ENCODE measurements at regions not wholly inside any gene's neighbourhood (a gene's known extent, or its start where the extent isn't known, plus 50 kb on each side); places are given as distances from the start of the nearest gene placed in this dataset.
"Not testable (repeated sequence)": the region's sequence is repeated elsewhere in the genome, so short reads cannot be mapped to it uniquely, and the experiment has no call there.

DNA sequence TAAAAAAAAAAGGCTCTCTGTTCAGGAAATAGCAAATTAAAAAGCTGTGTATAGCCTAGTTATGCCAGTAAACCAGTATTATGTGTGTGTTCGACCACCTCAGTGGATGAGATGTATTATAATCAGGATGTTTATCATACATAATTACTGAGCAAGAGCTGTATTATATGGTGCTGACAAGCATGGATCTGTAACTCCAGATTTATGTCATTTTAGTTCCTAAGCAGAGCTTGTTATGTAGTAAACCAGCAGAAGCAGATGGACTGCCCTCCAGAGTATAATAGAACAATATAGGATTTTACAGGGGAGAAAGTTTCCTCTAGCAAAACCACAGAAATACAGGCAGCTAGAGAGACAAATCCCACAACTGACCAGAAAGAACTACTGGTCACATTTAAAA, 627.4 kb upstream of the EPHA5 start:
- no peaks in the 10 kb centered on the region for H3K9me3 ChIP-seq
- no peaks in the 10 kb centered on the region for H3K36me3 ChIP-seq
- no peak overlapping the region for H3K27ac ChIP-seq
- H3K27me3 ChIP-seq: no peaks in the 10 kb centered on the region
- H3K4me1 ChIP-seq: no peaks in the 10 kb centered on the region
- no peak for DNase-seq
- TF ChIP-seq, protein P1, sequence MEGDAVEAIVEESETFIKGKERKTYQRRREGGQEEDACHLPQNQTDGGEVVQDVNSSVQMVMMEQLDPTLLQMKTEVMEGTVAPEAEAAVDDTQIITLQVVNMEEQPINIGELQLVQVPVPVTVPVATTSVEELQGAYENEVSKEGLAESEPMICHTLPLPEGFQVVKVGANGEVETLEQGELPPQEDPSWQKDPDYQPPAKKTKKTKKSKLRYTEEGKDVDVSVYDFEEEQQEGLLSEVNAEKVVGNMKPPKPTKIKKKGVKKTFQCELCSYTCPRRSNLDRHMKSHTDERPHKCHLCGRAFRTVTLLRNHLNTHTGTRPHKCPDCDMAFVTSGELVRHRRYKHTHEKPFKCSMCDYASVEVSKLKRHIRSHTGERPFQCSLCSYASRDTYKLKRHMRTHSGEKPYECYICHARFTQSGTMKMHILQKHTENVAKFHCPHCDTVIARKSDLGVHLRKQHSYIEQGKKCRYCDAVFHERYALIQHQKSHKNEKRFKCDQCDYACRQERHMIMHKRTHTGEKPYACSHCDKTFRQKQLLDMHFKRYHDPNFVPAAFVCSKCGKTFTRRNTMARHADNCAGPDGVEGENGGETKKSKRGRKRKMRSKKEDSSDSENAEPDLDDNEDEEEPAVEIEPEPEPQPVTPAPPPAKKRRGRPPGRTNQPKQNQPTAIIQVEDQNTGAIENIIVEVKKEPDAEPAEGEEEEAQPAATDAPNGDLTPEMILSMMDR (IDR thresholded peaks at IDR 0.05): no peak
- H3K4me3 ChIP-seq: no peak overlapping the region
- intact Hi-C loops (cut with DNase I; ENCODE audit: low total_unique reads): no loop called here

DNA sequence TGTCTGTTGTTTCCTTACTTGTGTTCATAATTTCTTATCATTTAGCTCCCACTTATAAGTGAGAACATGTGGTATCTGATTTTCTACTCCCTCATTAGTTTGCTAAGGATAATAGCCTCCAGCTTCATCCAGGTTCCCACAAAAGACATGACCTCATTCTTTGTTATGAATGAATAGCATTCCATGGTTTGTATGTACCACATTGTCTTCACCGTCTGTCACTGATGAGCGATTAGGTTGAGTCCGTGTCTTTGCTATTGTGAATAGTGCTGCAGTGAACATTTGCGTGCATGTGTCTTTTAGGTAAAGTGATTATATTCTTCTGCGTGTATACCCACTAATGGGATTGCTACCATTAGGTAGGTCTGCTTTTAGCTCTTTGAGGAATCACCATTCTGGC, 624.3 kb upstream of the EPHA5 start:
- Histone ChIP-seq H3K4me3 (no peak overlapping the region), H3K27me3 (no peaks in the 10 kb centered on the region), H3K27ac (no peak overlapping the region), H3K4me1 (no peaks in the 10 kb centered on the region), H3K36me3 (no peaks in the 10 kb centered on the region), H3K9me3 (no peaks in the 10 kb centered on the region)
- intact Hi-C loops (cut with DNase I; ENCODE audit: low total_unique reads): no loop called here
- DNase-seq: no peak
- TF ChIP-seq, protein P1 (IDR thresholded peaks at IDR 0.05): no peak

DNA sequence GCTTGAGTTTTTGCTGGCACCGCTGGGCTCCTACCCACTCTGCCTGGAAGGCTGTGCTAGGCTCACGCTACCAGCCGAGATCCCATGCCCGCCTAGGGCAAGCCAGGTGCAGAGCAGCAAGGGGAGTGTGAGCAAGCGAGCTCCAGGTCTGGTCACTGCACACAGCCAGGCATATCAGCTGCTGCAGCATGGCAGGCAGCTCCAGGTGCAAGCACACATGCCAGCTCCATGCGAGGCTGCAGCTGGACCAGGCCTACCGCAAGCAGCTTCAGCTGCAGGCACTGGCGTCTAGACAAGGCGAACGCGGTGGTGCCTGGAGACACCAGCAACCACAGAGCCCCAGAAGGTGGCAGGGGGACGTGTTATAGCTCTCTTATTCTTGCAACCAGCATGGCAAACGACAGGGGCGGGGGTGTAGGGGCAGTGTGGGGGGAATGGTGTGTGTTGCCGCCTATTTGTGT, 614.7 kb upstream of the EPHA5 start:
- no peak overlapping the region for H3K4me3 ChIP-seq
- H3K9me3 ChIP-seq: no peaks in the 10 kb centered on the region
- intact Hi-C loops (cut with DNase I; ENCODE audit: low total_unique reads): no loop called here
- DNase-seq: no peak
- no peaks in the 10 kb centered on the region for H3K4me1 ChIP-seq
- H3K27me3 ChIP-seq: no peaks in the 10 kb centered on the region
- H3K27ac ChIP-seq: no peak overlapping the region
- TF ChIP-seq, protein P1 (IDR thresholded peaks at IDR 0.05): no peak
- no peaks in the 10 kb centered on the region for H3K36me3 ChIP-seq

DNA sequence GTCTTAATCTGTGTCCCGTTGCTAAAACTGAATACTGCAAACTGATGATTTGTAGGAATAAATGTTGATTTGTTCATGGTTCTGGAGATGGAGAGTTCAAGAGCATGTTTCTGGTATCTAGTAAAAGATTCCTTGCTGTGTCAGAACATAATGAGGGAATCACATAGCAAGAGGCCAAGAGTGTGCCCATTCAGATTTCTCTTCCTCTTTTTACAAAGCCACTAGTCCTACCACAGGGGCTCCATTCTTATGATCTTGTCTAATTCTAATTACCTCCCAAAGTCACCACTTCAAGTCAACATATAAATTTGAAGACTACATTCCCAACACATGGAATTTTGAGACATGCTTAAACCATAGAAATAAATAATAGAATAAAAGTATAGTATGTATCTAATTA, 608.8 kb upstream of the EPHA5 start:
- Histone ChIP-seq H3K36me3 (no peaks in the 10 kb centered on the region), H3K4me3 (no peak overlapping the region), H3K4me1 (no peaks in the 10 kb centered on the region), H3K9me3 (no peaks in the 10 kb centered on the region), H3K27me3 (no peaks in the 10 kb centered on the region), H3K27ac (no peak overlapping the region)
- no peak for DNase-seq
- TF ChIP-seq, protein P1 (IDR thresholded peaks at IDR 0.05): no peak
- intact Hi-C loops (cut with DNase I; ENCODE audit: low total_unique reads): no loop called here

DNA sequence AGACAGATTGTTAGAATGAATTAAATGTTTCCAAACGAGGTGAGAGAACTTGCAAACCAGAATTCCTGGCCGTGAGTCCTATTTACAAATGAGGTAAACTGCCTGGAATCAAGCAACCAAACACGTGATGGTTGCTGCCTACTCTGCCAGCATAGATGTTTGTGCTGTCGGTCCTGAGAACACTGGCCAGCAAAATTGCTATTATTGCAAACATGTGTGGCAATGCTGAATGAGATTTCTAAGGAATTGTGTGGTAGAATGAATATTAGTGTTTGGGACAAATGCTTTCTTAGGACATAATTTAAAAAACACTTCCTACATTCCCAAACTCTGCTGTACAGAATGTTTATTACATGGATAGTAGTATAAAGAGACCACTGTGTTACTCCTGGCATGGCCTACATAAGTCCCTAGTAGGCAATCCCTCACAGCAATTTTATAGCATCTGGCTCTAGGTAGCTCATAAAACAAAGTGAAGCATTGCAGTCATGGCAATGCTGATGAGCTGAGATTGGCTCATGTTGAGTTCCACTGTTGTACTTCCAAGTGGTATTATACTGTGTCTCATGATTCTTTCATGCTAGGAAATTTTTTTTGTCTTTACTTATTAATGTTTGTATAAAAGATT, 605.2 kb upstream of the EPHA5 start:
- intact Hi-C loops (cut with DNase I; ENCODE audit: low total_unique reads): no loop called here
- Histone ChIP-seq H3K4me3 (no peak overlapping the region), H3K36me3 (no peaks in the 10 kb centered on the region), H3K9me3 (peaks cover 0 to 4% (median 0%) of the 10 kb centered on the region in 3 donors), H3K27ac (no peak overlapping the region), H3K27me3 (no peaks in the 10 kb centered on the region), H3K4me1 (no peaks in the 10 kb centered on the region)
- DNase-seq: no peak
- TF ChIP-seq, protein P1 (IDR thresholded peaks at IDR 0.05): no peak

DNA sequence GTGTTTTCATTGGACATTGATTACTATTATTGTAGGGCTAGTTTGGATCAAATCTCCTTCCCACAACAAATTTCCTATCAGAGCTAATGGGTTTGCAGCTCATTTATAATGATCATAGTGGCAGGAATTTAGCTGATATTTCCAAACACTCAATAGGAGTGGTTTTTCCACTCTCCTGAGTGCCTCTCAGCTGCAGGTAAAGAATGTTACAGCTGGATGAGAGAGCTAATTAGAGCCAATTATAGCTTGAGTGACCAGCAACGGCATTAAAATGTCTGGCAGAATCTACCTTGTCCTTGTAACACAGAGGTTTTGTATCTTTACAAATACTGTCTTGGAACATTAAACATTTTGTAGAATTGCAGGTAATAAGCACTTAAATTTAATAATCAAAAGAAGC, 602.8 kb upstream of the EPHA5 start:
- no peaks in the 10 kb centered on the region for H3K4me1 ChIP-seq
- intact Hi-C loops (cut with DNase I; ENCODE audit: low total_unique reads): no loop called here
- DNase-seq: no peak
- H3K36me3 ChIP-seq: no peaks in the 10 kb centered on the region
- no peak overlapping the region for H3K27ac ChIP-seq
- H3K27me3 ChIP-seq: no peaks in the 10 kb centered on the region
- no peak overlapping the region for H3K4me3 ChIP-seq
- peaks cover 0 to 4% (median 0%) of the 10 kb centered on the region in 3 donors for H3K9me3 ChIP-seq
- TF ChIP-seq, protein P1 (IDR thresholded peaks at IDR 0.05): no peak

DNA sequence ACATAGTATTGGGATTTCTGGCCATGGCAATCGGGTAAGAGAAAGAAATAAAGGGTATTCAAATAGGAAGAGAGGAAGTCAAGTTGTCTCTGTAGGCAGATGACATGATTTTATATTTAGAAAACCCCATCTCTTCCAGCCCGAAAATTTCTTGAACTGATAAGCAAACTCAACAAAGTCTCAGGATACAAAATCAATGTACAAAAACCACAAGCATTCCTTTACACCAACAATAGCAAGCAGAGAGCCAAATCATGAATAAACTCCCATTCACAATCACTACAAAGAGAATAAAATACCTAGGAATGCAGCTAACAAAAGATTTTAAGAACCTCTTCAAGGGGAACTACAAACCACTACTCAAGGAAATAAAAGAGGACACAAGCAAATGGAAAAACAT, 600.1 kb upstream of the EPHA5 start:
- DNase-seq; H3K36me3 ChIP-seq; H3K4me1 ChIP-seq; intact Hi-C loops (cut with DNase I; ENCODE audit: low total_unique reads); H3K4me3 ChIP-seq; H3K27ac ChIP-seq; H3K27me3 ChIP-seq: not testable (repeated sequence)
- peaks cover 0 to 12% (median 0%) of the 10 kb centered on the region in 3 donors for H3K9me3 ChIP-seq

DNA sequence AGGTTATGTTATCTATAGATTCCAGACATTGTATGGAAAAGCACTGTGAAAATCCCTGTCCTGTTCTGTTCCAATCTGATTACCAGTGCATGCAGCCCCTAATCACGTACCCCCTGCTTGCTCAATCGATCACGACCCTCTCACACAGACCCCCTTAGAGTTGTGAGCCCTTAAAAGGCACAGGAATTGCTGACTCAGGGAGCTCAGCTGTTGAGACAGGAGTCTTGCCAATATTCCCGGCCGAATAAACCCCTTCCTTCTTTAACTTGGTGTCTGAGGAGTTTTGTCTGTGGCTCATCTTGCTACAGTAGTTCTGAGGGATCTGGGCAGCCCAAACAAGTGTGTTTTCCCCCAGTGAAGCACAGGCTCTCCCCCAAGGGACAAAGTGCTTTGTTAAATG, 596.3 kb upstream of the EPHA5 start:
- DNase-seq; H3K4me1 ChIP-seq; H3K36me3 ChIP-seq; H3K27ac ChIP-seq; H3K4me3 ChIP-seq; H3K27me3 ChIP-seq; intact Hi-C loops (cut with DNase I; ENCODE audit: low total_unique reads): not testable (repeated sequence)
- H3K9me3 ChIP-seq: peaks cover 0 to 12% (median 0%) of the 10 kb centered on the region in 3 donors
